GM19043 (cell line): ENCODE measurements at regions not wholly inside any gene's neighbourhood (a gene's known extent, or its start where the extent isn't known, plus 50 kb on each side); places are given as distances from the start of the nearest gene placed in this dataset.

ENCODE experiments used
- ATAC-seq: cut with Tn5 transposase; IDR thresholded peaks from one replicate; pipeline ENCODE4 v1.9.1; 2021; ENCODE audit warnings: low read depth; ENCODE audit not compliant: unreplicated experiment

GRCh38 chr13:21948769-21949474 is 278.0 kb downstream of the FGF9 start:
- peak; percentile 49 for ATAC-seq

- ATAC-seq: no peak
Observed at GRCh38 chr13:21949818-21950429, 279.1 kb downstream of the FGF9 start.

GRCh38 chr13:21956666-21957065 is 285.8 kb downstream of the FGF9 start:
- no peak for ATAC-seq

- no peak for ATAC-seq
Observed at GRCh38 chr13:21957833-21958232, 287.0 kb downstream of the FGF9 start.

- ATAC-seq: no peak
Observed at GRCh38 chr13:21960108-21960507, 289.2 kb downstream of the FGF9 start.

- ATAC-seq: no peak
Observed at GRCh38 chr13:21964686-21965085, 293.8 kb downstream of the FGF9 start.

- no peak for ATAC-seq
Observed at GRCh38 chr13:21965095-21965494, 294.2 kb downstream of the FGF9 start.

- ATAC-seq: no peak
Observed at GRCh38 chr13:21966014-21966413, 295.1 kb downstream of the FGF9 start.

- ATAC-seq: no peak
Observed at GRCh38 chr13:21967871-21968270, 297.0 kb downstream of the FGF9 start.

GRCh38 chr13:21970172-21970571 is 299.3 kb downstream of the FGF9 start:
- ATAC-seq: no peak

- ATAC-seq: no peak
Observed at GRCh38 chr13:21970918-21971317, 300.0 kb downstream of the FGF9 start.

- ATAC-seq: no peak
Observed at GRCh38 chr13:21971662-21972621, 301.1 kb downstream of the FGF9 start.

GRCh38 chr13:21973437-21974125 is 302.7 kb downstream of the FGF9 start:
- ATAC-seq: no peak

GRCh38 chr13:21974741-21975140 is 303.9 kb downstream of the FGF9 start:
- no peak for ATAC-seq

GRCh38 chr13:21976159-21976558 is 305.3 kb downstream of the FGF9 start:
- ATAC-seq: no peak

- ATAC-seq: no peak
Observed at GRCh38 chr13:21979161-21979806, 308.4 kb downstream of the FGF9 start.

GRCh38 chr13:21980049-21980448 is 309.2 kb downstream of the FGF9 start:
- no peak for ATAC-seq

- no peak for ATAC-seq
Observed at GRCh38 chr13:21984156-21984555, 313.3 kb downstream of the FGF9 start.

- no peak for ATAC-seq
Observed at GRCh38 chr13:21986602-21987001, 315.7 kb downstream of the FGF9 start.

GRCh38 chr13:21987793-21988192 is 316.9 kb downstream of the FGF9 start:
- no peak for ATAC-seq
